Upper lobe of right lung (tissue), 1 donor: ENCODE measurements at regions not wholly inside any gene's neighbourhood (a gene's known extent, or its start where the extent isn't known, plus 50 kb on each side); places are given as distances from the start of the nearest gene placed in this dataset.

Source experiments
- ATAC-seq: fragments of 200-7000 bp; cut with Tn5 transposase; one replicate; pipeline ENCODE4 v1.9.1; 2020; ENCODE audit warnings: mild to moderate bottlenecking, moderate library complexity
- DNase-seq: peaks from one replicate; pipeline ENCODE4 v3.0.0-alpha.2; 2020
- H3K27ac ChIP-seq: fragments of 200-600 bp; one replicate; pipeline ENCODE4 v1.8.0; 2022
- H3K27me3 ChIP-seq: fragments of 200-600 bp; one replicate; pipeline ENCODE4 v1.8.0; 2022; ENCODE audit warnings: mild to moderate bottlenecking
- H3K36me3 ChIP-seq: fragments of 200-600 bp; one replicate; pipeline ENCODE4 v1.8.0; 2022
- H3K4me1 ChIP-seq: fragments of 200-600 bp; one replicate; pipeline ENCODE4 v1.8.0; 2022
- H3K4me3 ChIP-seq: fragments of 200-600 bp; one replicate; pipeline ENCODE4 v1.8.0; 2022; ENCODE audit warnings: mild to moderate bottlenecking
- H3K9me3 ChIP-seq: fragments of 200-600 bp; one replicate; pipeline ENCODE4 v1.8.0; 2022
- CTCF ChIP-seq: fragments of 200-600 bp; IDR thresholded peaks from one replicate; pipeline ENCODE4 v1.8.0; 2022; ENCODE audit warnings: antibody characterized with exemption
- intact Hi-C: fragments of 100-400 bp; cut with DNase I; formaldehyde crosslinking; loops from one replicate; pipeline ENCODE4 v1.11.0; 2022
- donor health status: DM: no; HTN: yes; CAD: no; lungs with severe emphysema.

DNA sequence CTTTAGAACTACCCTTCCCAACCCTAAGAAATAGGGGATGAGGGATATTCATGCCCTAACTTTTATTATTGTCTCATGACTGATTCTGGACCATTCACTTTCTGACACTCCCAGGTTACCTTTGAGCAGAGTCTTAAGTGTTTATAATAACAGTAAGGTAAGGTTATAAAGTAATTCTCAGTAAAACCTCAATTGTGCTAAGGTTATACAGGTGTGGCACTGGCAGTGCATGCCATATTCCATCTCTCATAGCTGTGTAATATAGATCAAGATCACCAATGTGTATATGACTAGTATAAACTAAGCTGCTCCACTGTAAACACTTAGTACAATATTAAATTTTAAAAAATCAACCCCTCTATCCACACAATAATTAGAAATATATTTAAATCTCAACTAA lies 89.1 kb downstream of the KCNJ2 start:
- H3K4me1 ChIP-seq: no peaks in the 10 kb centered on the region
- DNase-seq (no peak), ATAC-seq (no peak)
- no peak overlapping the region for H3K27ac ChIP-seq
- H3K36me3 ChIP-seq: no peaks in the 10 kb centered on the region
- intact Hi-C loops: no loop called here
- H3K4me3 ChIP-seq: no peak overlapping the region
- no peaks in the 10 kb centered on the region for H3K27me3 ChIP-seq
- no peaks in the 10 kb centered on the region for H3K9me3 ChIP-seq
- TF ChIP-seq CTCF: no peak

DNA sequence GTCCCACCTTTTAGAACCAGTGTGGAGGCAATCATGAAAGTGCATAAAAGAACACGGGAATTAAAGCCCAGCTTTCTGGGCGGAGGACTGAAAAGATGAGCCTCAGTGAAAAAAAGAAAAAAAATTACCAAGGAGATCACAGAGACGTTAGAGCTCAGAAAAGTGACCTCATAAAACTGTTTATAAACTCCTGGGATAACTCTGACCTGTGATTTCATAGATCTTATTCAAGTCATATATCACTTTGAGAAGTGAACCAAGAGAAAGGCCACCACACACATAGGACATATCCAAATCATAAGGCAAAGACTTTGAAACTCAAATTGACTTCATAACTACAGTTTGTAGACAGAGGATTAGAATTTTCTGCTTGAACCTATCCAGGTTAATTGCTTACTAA lies 90.1 kb downstream of the KCNJ2 start:
- H3K27me3 ChIP-seq: no peaks in the 10 kb centered on the region
- H3K4me3 ChIP-seq: no peak overlapping the region
- H3K27ac ChIP-seq: no peak overlapping the region
- H3K36me3 ChIP-seq: no peaks in the 10 kb centered on the region
- H3K9me3 ChIP-seq: no peaks in the 10 kb centered on the region
- no peak for DNase-seq
- no peaks in the 10 kb centered on the region for H3K4me1 ChIP-seq
- intact Hi-C loops: no loop called here
- no peak for ATAC-seq
- TF ChIP-seq CTCF: no peak

DNA sequence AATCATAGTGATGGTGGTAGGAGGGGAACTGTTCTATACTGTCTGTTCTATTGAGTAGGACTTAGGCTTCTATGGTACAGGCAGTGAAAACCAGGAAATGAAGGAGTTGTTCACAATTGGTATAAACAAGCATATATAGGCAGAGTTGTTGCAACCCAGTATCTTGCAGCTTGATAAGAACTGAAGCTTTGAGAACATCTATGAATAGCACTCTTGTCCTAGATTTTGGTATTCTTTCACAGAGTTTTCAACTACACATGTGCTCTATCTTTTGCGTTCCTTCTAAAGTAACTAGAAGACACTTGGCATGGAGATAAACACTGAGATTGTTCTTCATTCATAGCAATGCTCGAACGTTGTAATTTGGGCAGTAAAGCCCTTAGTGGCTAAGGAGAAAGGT lies 91.8 kb downstream of the KCNJ2 start:
- Histone ChIP-seq H3K4me1 (no peaks in the 10 kb centered on the region), H3K27ac (no peak overlapping the region), H3K9me3 (no peaks in the 10 kb centered on the region), H3K4me3 (no peak overlapping the region), H3K36me3 (no peaks in the 10 kb centered on the region), H3K27me3 (no peaks in the 10 kb centered on the region)
- no peak for DNase-seq
- intact Hi-C loops: no loop called here
- ATAC-seq: no peak
- TF ChIP-seq CTCF: no peak

DNA sequence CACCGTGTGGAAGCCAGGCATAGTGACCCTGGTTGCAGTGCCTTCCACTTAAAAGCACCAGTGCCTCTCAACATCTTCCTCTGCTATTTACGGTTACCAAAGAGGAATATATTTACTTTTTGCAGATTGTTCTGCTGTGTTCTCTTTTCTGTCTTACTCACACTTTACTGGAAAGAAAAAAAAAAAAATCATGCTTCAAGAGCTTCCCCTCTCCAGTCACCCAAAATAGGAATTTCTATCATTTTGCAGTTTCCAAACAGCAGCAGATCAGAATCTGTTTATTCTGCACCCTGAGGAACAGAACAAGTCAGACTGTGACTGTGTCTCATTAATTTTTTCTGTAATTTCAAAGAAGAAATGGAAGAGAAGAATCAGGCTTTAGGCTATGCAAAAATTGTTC lies 96.1 kb downstream of the KCNJ2 start:
- Histone ChIP-seq H3K4me1 (no peaks in the 10 kb centered on the region), H3K27me3 (no peaks in the 10 kb centered on the region), H3K9me3 (no peaks in the 10 kb centered on the region), H3K4me3 (no peak overlapping the region), H3K27ac (no peak overlapping the region), H3K36me3 (no peaks in the 10 kb centered on the region)
- DNase-seq (no peak), ATAC-seq (no peak)
- TF ChIP-seq CTCF: no peak
- intact Hi-C loops: no loop called here

GRCh38 chr17:70266394-70266793 lies 97.1 kb downstream of the KCNJ2 start:
- ATAC-seq (no peak), DNase-seq (no peak)
- Histone ChIP-seq H3K4me1 (no peaks in the 10 kb centered on the region), H3K27me3 (no peaks in the 10 kb centered on the region), H3K9me3 (no peaks in the 10 kb centered on the region), H3K4me3 (no peak overlapping the region), H3K36me3 (no peaks in the 10 kb centered on the region), H3K27ac (no peak overlapping the region)
- no peak for TF ChIP-seq CTCF
- intact Hi-C loops: no loop called here

- DNase-seq: no peak
- no peaks in the 10 kb centered on the region for H3K9me3 ChIP-seq
- intact Hi-C loops: no loop called here
- H3K27ac ChIP-seq: no peak overlapping the region
- no peaks in the 10 kb centered on the region for H3K4me1 ChIP-seq
- no peak overlapping the region for H3K4me3 ChIP-seq
- TF ChIP-seq CTCF: no peak
- H3K36me3 ChIP-seq: no peaks in the 10 kb centered on the region
- H3K27me3 ChIP-seq: no peaks in the 10 kb centered on the region
- ATAC-seq: no peak
Observed at GRCh38 chr17:70268383-70268782, 99.1 kb downstream of the KCNJ2 start.
